ENCODE measurements at regions not wholly inside any gene's neighbourhood (a gene's known extent, or its start where the extent isn't known, plus 50 kb on each side); places are given as distances from the start of the nearest gene placed in this dataset.

GRCh38 chr6:148109732-148110131 is 232.9 kb upstream of the SASH1 start:
- TF ChIP-seq YY1 (IDR thresholded peaks at IDR 0.05; ENCODE audit: insufficient read depth, insufficient read length) (no peak), ZNF274 (IDR thresholded peaks at IDR 0.05; ENCODE audit: low read depth, low read length) (no peak)

Data from NT2/D1 (cell line).